Esophagus muscularis mucosa (tissue), 4 donors: ENCODE measurements at regions not wholly inside any gene's neighbourhood (a gene's known extent, or its start where the extent isn't known, plus 50 kb on each side); places are given as distances from the start of the nearest gene placed in this dataset.

Source experiments
- DNase-seq: peaks from one replicate; pipeline ENCODE4 v3.0.0-alpha.2; 2017; ENCODE audit errors: extremely low spot score
- H3K27ac ChIP-seq, 4 donors: fragments of 200-600 bp; sonication (generic); replicated peaks in 1 of 4; 1 replicate in 3 of 4; 2 replicates in 1 of 4; pipeline ENCODE4 v1.5.1; 2016 to 2019; ENCODE audit warnings: mild to moderate bottlenecking in 1 of 4
- H3K27me3 ChIP-seq, 4 donors: fragments of 200-600 bp; sonication (generic); one replicate each; pipeline versions ENCODE4 v1.5.1 to v1.6.0; 2016 to 2019
- H3K36me3 ChIP-seq, 4 donors: fragments of 200-600 bp; sonication (generic); one replicate each; pipeline ENCODE4 v1.5.1; 2016 to 2019
- H3K4me1 ChIP-seq, 4 donors: fragments of 200-600 bp; sonication (generic); one replicate each; pipeline ENCODE4 v1.5.1; 2016 to 2019
- H3K4me3 ChIP-seq, 4 donors: fragments of 200-600 bp; sonication (generic); 1 replicate in 2 of 4; 2 replicates in 2 of 4; pipeline ENCODE4 v1.5.1; 2016 to 2019; ENCODE audit warnings: mild to moderate bottlenecking in 4 of 4, moderate library complexity in 1 of 4
- H3K9me3 ChIP-seq, 4 donors: fragments of 200-600 bp; sonication (generic); 1 replicate in 3 of 4; 2 replicates in 1 of 4; pipeline ENCODE4 v1.5.1; 2016 to 2019
- CTCF ChIP-seq, 3 experiments: fragments of 200-600 bp in 2 of 3; fragments of 450-650 bp in 1 of 3; sonication (generic) in 2 of 3; IDR thresholded peaks; one replicate each; pipeline ENCODE4 v1.5.1; 2017 to 2019; ENCODE audit warnings: antibody characterized with exemption in 3 of 3, mild to moderate bottlenecking in 2 of 3, moderate library complexity in 1 of 3
- EP300 ChIP-seq: sonication (generic); formaldehyde crosslinking; IDR thresholded peaks from one replicate; pipeline ENCODE4 v1.6.1; 2017; ENCODE audit warnings: antibody characterized with exemption
- POLR2A ChIP-seq: fragments of 450-650 bp; IDR thresholded peaks from one replicate; pipeline ENCODE4 v1.6.1; 2017; ENCODE audit warnings: antibody characterized with exemption, moderate library complexity, mild to moderate bottlenecking, low read depth
- POLR2AphosphoS5 ChIP-seq, 2 donors: sonication (generic); formaldehyde crosslinking; IDR thresholded peaks; one replicate each; pipeline ENCODE4 v1.6.1; 2017; ENCODE audit warnings: antibody characterized with exemption in 2 of 2
- WGBS: methylation state at CpG from one replicate; pipeline ENCODE4 v1.1.5; 2018; 5-methylcytosine and 5-hydroxymethylcytosine counted together
- intact Hi-C: fragments of 100-400 bp; cut with DNase I; formaldehyde crosslinking; loops from one replicate; pipeline ENCODE4 v1.15.1; 2023

- no peak for TF ChIP-seq POLR2AphosphoS5 (IDR thresholded peaks at IDR 0.05)
- TF ChIP-seq CTCF (IDR thresholded peaks at IDR 0.05) = no peak
- TF ChIP-seq EP300 = no peak
- no peak for TF ChIP-seq POLR2A
- WGBS = 75% methylated on average over 2 of the region's 2 CpGs
- Histone ChIP-seq H3K9me3 (no peaks in the 10 kb centered on the region), H3K36me3 (no peaks in the 10 kb centered on the region), H3K4me1 (no peaks in the 10 kb centered on the region), H3K27me3 (no peaks in the 10 kb centered on the region), H3K27ac (no peak overlapping the region), H3K4me3 (no peak overlapping the region)
- DNase-seq = no peak
- intact Hi-C loops = no loop called here
Observed at GRCh38 chr6:98458708-98459107, 375.7 kb upstream of the POU3F2 start.

- H3K27me3 ChIP-seq = no peaks in the 10 kb centered on the region
- TF ChIP-seq CTCF (IDR thresholded peaks at IDR 0.05) = no peak
- H3K9me3 ChIP-seq = no peaks in the 10 kb centered on the region
- no peak overlapping the region for H3K27ac ChIP-seq
- intact Hi-C loops = no loop called here
- DNase-seq = no peak
- H3K4me3 ChIP-seq = no peak overlapping the region
- no peaks in the 10 kb centered on the region for H3K4me1 ChIP-seq
- 86% methylated on average over 12 of the region's 12 CpGs for WGBS
- H3K36me3 ChIP-seq = no peaks in the 10 kb centered on the region
Observed at GRCh38 chr6:98463038-98464000, 371.1 kb upstream of the POU3F2 start.

GRCh38 chr6:98467091-98467490 is 367.3 kb upstream of the POU3F2 start:
- Histone ChIP-seq H3K4me3 (no peak overlapping the region), H3K9me3 (peaks cover 0 to 7% (median 0%) of the 10 kb centered on the region in 4 donors), H3K4me1 (no peaks in the 10 kb centered on the region), H3K27me3 (no peaks in the 10 kb centered on the region), H3K27ac (no peak overlapping the region), H3K36me3 (no peaks in the 10 kb centered on the region)
- TF ChIP-seq CTCF (IDR thresholded peaks at IDR 0.05) (no peak), POLR2A (no peak)
- intact Hi-C loops = no loop called here
- no peak for DNase-seq
- 62% methylated on average over 2 of the region's 2 CpGs for WGBS

GRCh38 chr6:98467902-98468301 is 366.5 kb upstream of the POU3F2 start:
- Histone ChIP-seq H3K36me3 (no peaks in the 10 kb centered on the region), H3K9me3 (peaks cover 0 to 7% (median 0%) of the 10 kb centered on the region in 4 donors), H3K27me3 (no peaks in the 10 kb centered on the region), H3K27ac (no peak overlapping the region), H3K4me3 (no peak overlapping the region), H3K4me1 (no peaks in the 10 kb centered on the region)
- DNase-seq = no peak
- intact Hi-C loops = no loop called here
- 21% methylated on average over 3 of the region's 3 CpGs for WGBS
- no peak for TF ChIP-seq EP300
- TF ChIP-seq POLR2AphosphoS5 (IDR thresholded peaks at IDR 0.05) = no peak
- TF ChIP-seq CTCF (IDR thresholded peaks at IDR 0.05) = no peak
- TF ChIP-seq POLR2A = no peak

GRCh38 chr6:98469141-98469540 is 365.2 kb upstream of the POU3F2 start:
- DNase-seq = no peak
- Histone ChIP-seq H3K27me3 (no peaks in the 10 kb centered on the region), H3K27ac (no peak overlapping the region), H3K9me3 (peaks cover 0 to 7% (median 0%) of the 10 kb centered on the region in 4 donors), H3K4me3 (no peak overlapping the region), H3K36me3 (no peaks in the 10 kb centered on the region), H3K4me1 (no peaks in the 10 kb centered on the region)
- TF ChIP-seq CTCF (IDR thresholded peaks at IDR 0.05) = no peak
- no peak for TF ChIP-seq POLR2AphosphoS5 (IDR thresholded peaks at IDR 0.05)
- TF ChIP-seq EP300 = no peak
- no peak for TF ChIP-seq POLR2A
- WGBS = 81% methylated on average over 2 of the region's 2 CpGs
- intact Hi-C loops = no loop called here
